Stimulated activated naive CD8-positive, alpha-beta T cell treated with anti-CD3 and anti-CD28 coated beads, Interleukin-15, amount 100 ng/mL, for 72 hours (primary cell): ENCODE measurements at regions not wholly inside any gene's neighbourhood (a gene's known extent, or its start where the extent isn't known, plus 50 kb on each side); places are given as distances from the start of the nearest gene placed in this dataset.
"Not testable (repeated sequence)": the region's sequence is repeated elsewhere in the genome, so short reads cannot be mapped to it uniquely, and the experiment has no call there.

ENCODE experiments used
- ATAC-seq: fragments of 150-1000 bp; cut with Tn5 transposase; 2 replicates; pipeline ENCODE4 v1.10.0; 2021; ENCODE audit warnings: mild to moderate bottlenecking, moderate library complexity
- DNase-seq, 2 donors: peaks; one replicate each; pipeline ENCODE4 v3.0.0; 2021 to 2022
- H3K27ac Mint-ChIP-seq, 2 donors: one replicate each; pipeline ENCODE4 v1.8.0; 2022; ENCODE audit warnings: mild to moderate bottlenecking in 2 of 2, mixed read lengths in 2 of 2, moderate library complexity in 2 of 2
- H3K27me3 Mint-ChIP-seq: one replicate; pipeline ENCODE4 v1.8.0; 2022; ENCODE audit warnings: mixed read lengths
- H3K4me1 Mint-ChIP-seq: one replicate; pipeline ENCODE4 v1.8.0; 2022; ENCODE audit warnings: mild to moderate bottlenecking, mixed read lengths
- H3K4me3 Mint-ChIP-seq, 2 donors: one replicate each; pipeline ENCODE4 v1.8.0; 2022; ENCODE audit warnings: mild to moderate bottlenecking in 2 of 2, mixed read lengths in 2 of 2, moderate library complexity in 1 of 2
- H3K9me3 Mint-ChIP-seq, 2 donors: one replicate each; pipeline ENCODE4 v1.8.0; 2022; ENCODE audit warnings: mixed read lengths in 2 of 2

GRCh38 chr10:28982974-28983373 is 305.7 kb downstream of the BAMBI start:
- no peaks in the 10 kb centered on the region for H3K9me3 Mint-ChIP-seq
- no peak overlapping the region for H3K4me3 Mint-ChIP-seq

GRCh38 chr10:28983799-28984198 is 305.1 kb upstream of the LYZL1 start:
- Mint-ChIP-seq H3K27me3 (peaks cover 14% of the 10 kb centered on the region), H3K4me3 (no peak overlapping the region), H3K9me3 (no peaks in the 10 kb centered on the region), H3K27ac (no peak overlapping the region), H3K4me1 (no peaks in the 10 kb centered on the region)
- ATAC-seq (no peak), DNase-seq (no peak)

More at GRCh38 chr10:28982974-28983373, 305.7 kb downstream of the BAMBI start:
- ATAC-seq, result no peak
- Mint-ChIP-seq H3K27ac (no peak overlapping the region), H3K27me3 (peaks cover 17% of the 10 kb centered on the region), H3K4me1 (no peaks in the 10 kb centered on the region)
- DNase-seq, result no peak

GRCh38 chr10:28984431-28984830 is 304.4 kb upstream of the LYZL1 start:
- DNase-seq (no peak), ATAC-seq (peak; percentile 57)
- Mint-ChIP-seq H3K4me3 (no peak overlapping the region), H3K27ac (no peak overlapping the region), H3K27me3 (peaks cover 18% of the 10 kb centered on the region), H3K4me1 (no peaks in the 10 kb centered on the region), H3K9me3 (no peaks in the 10 kb centered on the region)

- no peaks in the 10 kb centered on the region for H3K4me1 Mint-ChIP-seq
- ATAC-seq, result no peak
- H3K27ac Mint-ChIP-seq, result no peak overlapping the region
- DNase-seq, result no peak
- H3K27me3 Mint-ChIP-seq, result peaks cover 23% of the 10 kb centered on the region
- H3K4me3 Mint-ChIP-seq, result no peak overlapping the region
- H3K9me3 Mint-ChIP-seq, result no peaks in the 10 kb centered on the region
Observed at GRCh38 chr10:28985137-28985885, 303.6 kb upstream of the LYZL1 start.

- ATAC-seq (no peak), DNase-seq (no peak)
- Mint-ChIP-seq H3K4me3 (no peak overlapping the region), H3K4me1 (no peaks in the 10 kb centered on the region), H3K9me3 (no peaks in the 10 kb centered on the region), H3K27ac (no peak overlapping the region), H3K27me3 (peaks cover 31% of the 10 kb centered on the region)
Observed at GRCh38 chr10:28986117-28986792, 302.6 kb upstream of the LYZL1 start.

GRCh38 chr10:28986856-28987255 is 302.0 kb upstream of the LYZL1 start:
- no peaks in the 10 kb centered on the region for H3K9me3 Mint-ChIP-seq
- no peak overlapping the region for H3K4me3 Mint-ChIP-seq
- DNase-seq (no peak), ATAC-seq (no peak)
- no peaks in the 10 kb centered on the region for H3K4me1 Mint-ChIP-seq
- no peak overlapping the region for H3K27ac Mint-ChIP-seq
- peaks cover 31% of the 10 kb centered on the region for H3K27me3 Mint-ChIP-seq

GRCh38 chr10:28987555-28988320 is 301.1 kb upstream of the LYZL1 start:
- no peak overlapping the region for H3K4me3 Mint-ChIP-seq
- H3K9me3 Mint-ChIP-seq, result no peaks in the 10 kb centered on the region
- DNase-seq, result no peak
- no peaks in the 10 kb centered on the region for H3K4me1 Mint-ChIP-seq
- H3K27me3 Mint-ChIP-seq, result peaks cover 31% of the 10 kb centered on the region
- H3K27ac Mint-ChIP-seq, result no peak overlapping the region
- ATAC-seq, result no peak

- Mint-ChIP-seq H3K27me3 (peaks cover 31% of the 10 kb centered on the region), H3K9me3 (no peaks in the 10 kb centered on the region), H3K27ac (no peak overlapping the region), H3K4me3 (no peak overlapping the region), H3K4me1 (no peaks in the 10 kb centered on the region)
- ATAC-seq, result no peak
- DNase-seq, result no peak
Observed at GRCh38 chr10:28988980-28989379, 299.9 kb upstream of the LYZL1 start.

GRCh38 chr10:28991333-28992270 is 297.3 kb upstream of the LYZL1 start:
- DNase-seq (peak; percentile 25 to 34), ATAC-seq (peak; percentile 68)
- no peaks in the 10 kb centered on the region for H3K4me1 Mint-ChIP-seq
- no peaks in the 10 kb centered on the region for H3K9me3 Mint-ChIP-seq
- no peak overlapping the region for H3K4me3 Mint-ChIP-seq
- no peak overlapping the region for H3K27ac Mint-ChIP-seq
- H3K27me3 Mint-ChIP-seq, result peaks cover 31% of the 10 kb centered on the region

- Mint-ChIP-seq H3K4me1 (no peaks in the 10 kb centered on the region), H3K9me3 (no peaks in the 10 kb centered on the region), H3K4me3 (no peak overlapping the region), H3K27ac (no peak overlapping the region), H3K27me3 (peaks cover 23% of the 10 kb centered on the region)
- no peak for DNase-seq
- no peak for ATAC-seq
Observed at GRCh38 chr10:28993056-28993455, 295.8 kb upstream of the LYZL1 start.

GRCh38 chr10:28993861-28994260 is 295.0 kb upstream of the LYZL1 start:
- no peaks in the 10 kb centered on the region for H3K4me1 Mint-ChIP-seq
- peaks cover 18% of the 10 kb centered on the region for H3K27me3 Mint-ChIP-seq
- no peak overlapping the region for H3K4me3 Mint-ChIP-seq
- DNase-seq (no peak), ATAC-seq (no peak)
- H3K9me3 Mint-ChIP-seq, result no peaks in the 10 kb centered on the region
- H3K27ac Mint-ChIP-seq, result peak overlapping the region; percentile 9 to 31

GRCh38 chr10:28994802-28995201 is 294.1 kb upstream of the LYZL1 start:
- H3K4me1 Mint-ChIP-seq, ATAC-seq, H3K27ac Mint-ChIP-seq, DNase-seq, H3K4me3 Mint-ChIP-seq, H3K9me3 Mint-ChIP-seq: not testable (repeated sequence)
- H3K27me3 Mint-ChIP-seq, result peaks cover 11% of the 10 kb centered on the region

- ATAC-seq (no peak), DNase-seq (no peak)
- Mint-ChIP-seq H3K27ac (no peak overlapping the region), H3K9me3 (no peaks in the 10 kb centered on the region), H3K4me3 (no peak overlapping the region), H3K4me1 (no peaks in the 10 kb centered on the region), H3K27me3 (peaks cover 6% of the 10 kb centered on the region)
Observed at GRCh38 chr10:28995497-28995896, 293.4 kb upstream of the LYZL1 start.

- ATAC-seq (no peak), DNase-seq (no peak)
- Mint-ChIP-seq H3K4me3 (no peak overlapping the region), H3K4me1 (no peaks in the 10 kb centered on the region), H3K27me3 (no peaks in the 10 kb centered on the region), H3K9me3 (no peaks in the 10 kb centered on the region), H3K27ac (no peak overlapping the region)
Observed at GRCh38 chr10:28996345-28996744, 292.5 kb upstream of the LYZL1 start.

GRCh38 chr10:28996947-28997551 is 291.8 kb upstream of the LYZL1 start:
- H3K4me1 Mint-ChIP-seq, result no peaks in the 10 kb centered on the region
- H3K4me3 Mint-ChIP-seq, result no peak overlapping the region
- H3K27me3 Mint-ChIP-seq, result peaks cover 4% of the 10 kb centered on the region
- no peaks in the 10 kb centered on the region for H3K9me3 Mint-ChIP-seq
- no peak for DNase-seq
- no peak overlapping the region for H3K27ac Mint-ChIP-seq
- ATAC-seq, result no peak
